Activated naive CD8-positive, alpha-beta T cell treated with anti-CD3 and anti-CD28 coated beads, Interleukin-2, amount 50 U/mL, for 24 hours (primary cell): ENCODE measurements at regions not wholly inside any gene's neighbourhood (a gene's known extent, or its start where the extent isn't known, plus 50 kb on each side); places are given as distances from the start of the nearest gene placed in this dataset.
"Not testable (repeated sequence)": the region's sequence is repeated elsewhere in the genome, so short reads cannot be mapped to it uniquely, and the experiment has no call there.

Experiments used
- ATAC-seq: fragments of 150-1000 bp; cut with Tn5 transposase; one replicate; pipeline ENCODE4 v1.10.0; 2021
- DNase-seq: peaks from one replicate; pipeline ENCODE4 v3.0.0; 2021
- H3K27ac Mint-ChIP-seq: one replicate; pipeline ENCODE4 v1.8.0; 2021; ENCODE audit warnings: mild to moderate bottlenecking, mixed read lengths
- H3K27me3 Mint-ChIP-seq: one replicate; pipeline ENCODE4 v1.8.0; 2021; ENCODE audit warnings: mixed read lengths
- H3K36me3 Mint-ChIP-seq: one replicate; pipeline ENCODE4 v1.8.0; 2021; ENCODE audit warnings: low read depth, mixed read lengths
- H3K4me1 Mint-ChIP-seq: one replicate; pipeline ENCODE4 v1.8.0; 2021; ENCODE audit warnings: mixed read lengths
- H3K4me3 Mint-ChIP-seq: one replicate; pipeline ENCODE4 v1.8.0; 2021; ENCODE audit warnings: mild to moderate bottlenecking, moderate library complexity, mixed read lengths
- H3K9me3 Mint-ChIP-seq: one replicate; pipeline ENCODE4 v1.8.0; 2021; ENCODE audit warnings: mixed read lengths

DNA sequence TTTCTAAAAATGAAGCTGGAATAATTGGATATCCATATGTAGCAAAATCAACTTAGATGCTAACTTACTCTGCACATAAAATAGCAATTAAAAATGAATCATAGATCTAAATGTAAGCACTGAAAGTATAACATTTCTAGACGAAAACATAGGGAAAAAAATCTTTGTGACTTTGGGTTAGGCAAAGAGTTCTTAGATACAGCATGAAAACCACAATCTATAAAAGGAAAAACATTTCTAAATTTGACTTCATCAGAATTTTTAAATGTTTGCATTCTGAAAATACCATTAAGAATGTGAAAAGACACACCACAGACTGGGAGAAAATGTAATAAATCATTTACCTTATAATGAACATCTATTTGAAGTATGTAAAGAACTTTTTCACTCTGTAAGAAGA is 128.8 kb downstream of the APIP start:
- DNase-seq (no peak), ATAC-seq (no peak)
- Mint-ChIP-seq H3K9me3 (no peaks in the 10 kb centered on the region), H3K4me1 (no peaks in the 10 kb centered on the region), H3K27me3 (peaks cover 10% of the 10 kb centered on the region), H3K36me3 (no peaks in the 10 kb centered on the region), H3K4me3 (no peak overlapping the region), H3K27ac (no peak overlapping the region)

DNA sequence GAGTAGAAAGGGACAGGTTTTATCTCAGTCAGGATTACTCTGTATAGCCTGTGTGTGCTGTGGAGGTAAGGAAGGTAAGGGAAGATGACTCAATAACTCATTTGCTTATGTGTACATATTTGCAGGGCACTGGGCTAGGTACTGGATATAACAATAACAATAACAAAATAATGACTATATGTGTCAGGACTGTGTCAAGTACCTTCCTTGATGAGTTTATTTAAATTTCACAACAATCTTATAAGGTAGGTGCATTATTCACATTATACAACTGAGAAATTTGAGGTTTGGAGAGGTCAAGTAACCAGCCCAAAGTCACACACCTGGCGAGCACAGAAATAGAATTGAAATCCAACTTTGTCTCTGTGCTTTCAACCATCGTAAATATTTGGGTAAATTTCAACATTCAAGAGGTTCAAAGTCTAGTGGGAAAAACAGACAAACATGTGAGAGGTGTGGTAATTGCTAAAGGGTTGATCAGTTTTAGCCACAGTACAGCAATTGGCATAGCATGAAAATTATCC is 131.8 kb downstream of the APIP start:
- no peak for DNase-seq
- H3K4me1 Mint-ChIP-seq, result no peaks in the 10 kb centered on the region
- H3K27ac Mint-ChIP-seq, result no peak overlapping the region
- no peak for ATAC-seq
- H3K27me3 Mint-ChIP-seq, result peaks cover 14% of the 10 kb centered on the region
- no peaks in the 10 kb centered on the region for H3K9me3 Mint-ChIP-seq
- no peaks in the 10 kb centered on the region for H3K36me3 Mint-ChIP-seq
- H3K4me3 Mint-ChIP-seq, result no peak overlapping the region

DNA sequence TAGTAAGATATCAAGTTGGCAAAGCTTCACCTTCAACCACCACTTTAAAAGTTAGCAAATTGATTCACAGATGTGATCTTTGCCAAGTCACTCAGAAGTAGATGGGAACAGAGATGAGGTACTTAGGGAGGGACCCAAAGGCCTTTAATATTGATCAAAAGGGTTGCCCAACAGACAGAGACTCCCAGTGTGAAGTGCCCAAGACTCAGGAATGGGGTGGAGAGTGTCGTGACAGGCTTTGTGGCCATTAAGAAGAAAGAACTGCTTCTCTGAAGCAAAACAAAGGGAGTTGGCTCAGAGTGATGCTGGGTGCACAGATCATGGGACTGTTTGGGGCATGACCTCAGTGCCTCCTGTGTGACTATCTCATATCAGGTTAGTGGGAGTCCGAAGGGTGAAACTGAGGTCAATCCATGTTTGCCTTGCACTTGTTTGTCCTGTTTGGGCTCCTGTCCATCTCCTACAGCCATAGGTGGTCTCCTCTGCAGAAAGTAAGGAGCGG is 132.3 kb downstream of the APIP start:
- Mint-ChIP-seq H3K27me3 (peaks cover 19% of the 10 kb centered on the region), H3K4me3 (no peak overlapping the region), H3K4me1 (no peaks in the 10 kb centered on the region), H3K36me3 (no peaks in the 10 kb centered on the region), H3K27ac (no peak overlapping the region), H3K9me3 (no peaks in the 10 kb centered on the region)
- DNase-seq, result no peak
- ATAC-seq, result no peak

- peaks cover 21% of the 10 kb centered on the region for H3K27me3 Mint-ChIP-seq
- ATAC-seq, DNase-seq, H3K4me3 Mint-ChIP-seq, H3K27ac Mint-ChIP-seq, H3K4me1 Mint-ChIP-seq, H3K36me3 Mint-ChIP-seq, H3K9me3 Mint-ChIP-seq: not testable (repeated sequence)
These were observed 134.4 kb downstream of the APIP start for GRCh38 chr11:34781826-34782225.

DNA sequence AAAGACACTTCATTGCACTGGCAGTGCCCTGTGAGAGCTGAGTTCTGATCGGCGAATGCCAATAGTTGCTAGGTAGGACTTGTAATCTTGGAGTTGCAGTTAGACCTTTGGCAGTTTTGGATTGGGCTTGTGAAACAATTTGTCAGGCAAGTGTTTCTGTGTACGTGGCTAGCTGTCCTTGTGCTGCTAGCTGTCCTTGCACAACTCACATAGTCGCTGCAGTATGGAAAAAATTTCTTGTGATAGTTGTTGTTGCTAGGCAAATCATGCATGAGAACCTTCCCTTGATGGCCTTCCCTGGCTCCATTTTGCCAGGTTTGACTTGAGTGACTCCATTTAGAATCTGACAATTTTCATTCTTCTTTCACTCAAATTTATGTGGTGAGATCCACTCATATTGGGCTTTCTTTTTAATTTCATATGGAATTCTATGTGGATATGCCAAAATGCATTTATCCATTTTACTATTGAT is 140.7 kb downstream of the APIP start:
- H3K9me3 Mint-ChIP-seq, result peaks cover 4% of the 10 kb centered on the region
- H3K4me1 Mint-ChIP-seq, result no peaks in the 10 kb centered on the region
- no peaks in the 10 kb centered on the region for H3K36me3 Mint-ChIP-seq
- no peak overlapping the region for H3K27ac Mint-ChIP-seq
- ATAC-seq, result no peak
- H3K27me3 Mint-ChIP-seq, result peaks cover 27% of the 10 kb centered on the region
- H3K4me3 Mint-ChIP-seq, result no peak overlapping the region
- DNase-seq, result no peak

- ATAC-seq, result no peak
- H3K27ac Mint-ChIP-seq, result no peak overlapping the region
- peaks cover 27% of the 10 kb centered on the region for H3K27me3 Mint-ChIP-seq
- DNase-seq, result no peak
- H3K9me3 Mint-ChIP-seq, result peaks cover 4% of the 10 kb centered on the region
- no peak overlapping the region for H3K4me3 Mint-ChIP-seq
- no peaks in the 10 kb centered on the region for H3K4me1 Mint-ChIP-seq
- no peaks in the 10 kb centered on the region for H3K36me3 Mint-ChIP-seq
These were observed 141.6 kb downstream of the APIP start for GRCh38 chr11:34774604-34775003.

GRCh38 chr11:34773826-34774225 is 142.4 kb downstream of the APIP start:
- ATAC-seq (no peak), DNase-seq (no peak)
- peaks cover 21% of the 10 kb centered on the region for H3K27me3 Mint-ChIP-seq
- H3K36me3 Mint-ChIP-seq, result no peaks in the 10 kb centered on the region
- no peaks in the 10 kb centered on the region for H3K4me1 Mint-ChIP-seq
- no peak overlapping the region for H3K27ac Mint-ChIP-seq
- H3K9me3 Mint-ChIP-seq, result peaks cover 4% of the 10 kb centered on the region
- no peak overlapping the region for H3K4me3 Mint-ChIP-seq

- peaks cover 4% of the 10 kb centered on the region for H3K9me3 Mint-ChIP-seq
These were observed 143.0 kb downstream of the APIP start for GRCh38 chr11:34773211-34773610.

GRCh38 chr11:34770111-34770510 is 146.1 kb downstream of the APIP start:
- Mint-ChIP-seq H3K4me3 (no peak overlapping the region), H3K27ac (no peak overlapping the region), H3K36me3 (no peaks in the 10 kb centered on the region), H3K4me1 (no peaks in the 10 kb centered on the region), H3K27me3 (peaks cover 31% of the 10 kb centered on the region), H3K9me3 (no peaks in the 10 kb centered on the region)
- ATAC-seq (no peak), DNase-seq (no peak)

More at GRCh38 chr11:34773211-34773610, 143.0 kb downstream of the APIP start:
- DNase-seq, result no peak
- ATAC-seq, result no peak
- H3K27me3 Mint-ChIP-seq, result peaks cover 26% of the 10 kb centered on the region
- H3K27ac Mint-ChIP-seq, result no peak overlapping the region
- H3K36me3 Mint-ChIP-seq, result no peaks in the 10 kb centered on the region
- no peak overlapping the region for H3K4me3 Mint-ChIP-seq
- no peaks in the 10 kb centered on the region for H3K4me1 Mint-ChIP-seq

DNA sequence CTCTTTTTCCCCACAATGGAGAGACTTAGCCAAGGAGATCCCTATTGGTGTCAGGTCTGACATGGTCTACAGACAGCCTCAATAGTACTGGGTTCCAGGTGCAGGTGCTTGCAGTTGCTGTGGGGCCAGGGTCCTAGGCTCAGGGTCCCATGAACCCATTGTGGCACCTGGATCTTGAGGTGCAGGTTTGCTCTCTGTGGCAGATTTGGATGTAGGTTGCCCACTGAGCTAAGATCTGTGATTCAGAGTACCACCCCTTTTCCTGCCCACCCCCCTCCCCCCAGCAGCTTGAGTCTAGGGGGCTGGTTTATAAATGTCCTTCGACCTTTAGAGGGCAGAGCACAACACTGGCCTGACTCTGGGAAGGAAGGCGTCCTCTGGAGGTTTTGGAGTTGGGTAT is 147.0 kb downstream of the APIP start:
- no peak overlapping the region for H3K27ac Mint-ChIP-seq
- peaks cover 31% of the 10 kb centered on the region for H3K27me3 Mint-ChIP-seq
- H3K4me1 Mint-ChIP-seq, result no peaks in the 10 kb centered on the region
- no peaks in the 10 kb centered on the region for H3K9me3 Mint-ChIP-seq
- no peak for ATAC-seq
- DNase-seq, result no peak
- no peaks in the 10 kb centered on the region for H3K36me3 Mint-ChIP-seq
- no peak overlapping the region for H3K4me3 Mint-ChIP-seq

GRCh38 chr11:34762625-34763024 is 141.7 kb downstream of the EHF start:
- H3K4me3 Mint-ChIP-seq, H3K27ac Mint-ChIP-seq, H3K36me3 Mint-ChIP-seq, H3K4me1 Mint-ChIP-seq, ATAC-seq, DNase-seq, H3K9me3 Mint-ChIP-seq, H3K27me3 Mint-ChIP-seq: not testable (repeated sequence)

DNA sequence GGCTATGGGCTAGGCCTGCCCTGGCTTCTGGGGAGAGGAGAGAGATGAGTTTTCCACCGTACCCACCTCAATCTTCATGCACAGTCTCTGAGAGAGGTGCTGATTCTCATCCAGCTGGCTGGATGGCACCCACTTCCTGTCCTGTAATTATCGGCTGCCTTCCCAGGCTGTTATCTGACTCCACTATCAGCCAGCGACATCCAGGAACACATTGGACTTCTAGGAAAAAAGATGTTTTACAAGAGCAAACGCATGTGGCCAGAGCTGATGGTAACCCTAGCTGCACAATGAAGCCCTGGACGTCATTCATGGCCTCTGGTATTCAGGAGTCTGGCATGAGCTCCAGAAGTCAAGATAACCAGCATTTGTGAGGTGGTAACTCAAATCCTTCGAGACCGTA is 137.4 kb downstream of the EHF start:
- no peak for ATAC-seq
- no peak for DNase-seq
- Mint-ChIP-seq H3K4me3 (no peak overlapping the region), H3K36me3 (no peaks in the 10 kb centered on the region), H3K27me3 (peaks cover 6% of the 10 kb centered on the region), H3K9me3 (no peaks in the 10 kb centered on the region), H3K27ac (no peak overlapping the region), H3K4me1 (no peaks in the 10 kb centered on the region)

GRCh38 chr11:34757026-34757451 is 136.1 kb downstream of the EHF start:
- Mint-ChIP-seq H3K9me3 (no peaks in the 10 kb centered on the region), H3K4me3 (no peak overlapping the region), H3K27me3 (peaks cover 6% of the 10 kb centered on the region), H3K36me3 (no peaks in the 10 kb centered on the region), H3K27ac (no peak overlapping the region), H3K4me1 (no peaks in the 10 kb centered on the region)
- ATAC-seq (no peak), DNase-seq (no peak)

DNA sequence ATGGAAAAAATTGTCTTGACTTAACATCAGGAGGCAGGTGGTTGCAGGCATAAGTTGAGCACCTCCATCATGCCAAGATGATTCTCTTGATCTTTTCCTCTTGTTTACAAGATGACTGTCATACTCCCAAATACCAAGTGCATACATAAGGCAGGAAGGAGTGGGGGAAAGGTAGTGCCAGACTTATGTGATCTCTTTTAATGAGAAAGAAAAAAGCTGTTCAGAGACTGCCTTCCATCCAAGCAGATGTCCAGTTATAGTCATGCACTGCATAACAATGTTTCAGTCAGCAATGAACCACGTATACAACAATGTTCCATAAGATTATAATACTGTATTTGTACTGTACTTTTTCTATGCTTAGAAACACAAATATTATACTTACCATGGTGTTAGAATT is 135.7 kb downstream of the EHF start:
- Mint-ChIP-seq H3K9me3 (no peaks in the 10 kb centered on the region), H3K27ac (no peak overlapping the region), H3K27me3 (peaks cover 8% of the 10 kb centered on the region), H3K36me3 (no peaks in the 10 kb centered on the region), H3K4me3 (no peak overlapping the region), H3K4me1 (no peaks in the 10 kb centered on the region)
- DNase-seq (no peak), ATAC-seq (no peak)

DNA sequence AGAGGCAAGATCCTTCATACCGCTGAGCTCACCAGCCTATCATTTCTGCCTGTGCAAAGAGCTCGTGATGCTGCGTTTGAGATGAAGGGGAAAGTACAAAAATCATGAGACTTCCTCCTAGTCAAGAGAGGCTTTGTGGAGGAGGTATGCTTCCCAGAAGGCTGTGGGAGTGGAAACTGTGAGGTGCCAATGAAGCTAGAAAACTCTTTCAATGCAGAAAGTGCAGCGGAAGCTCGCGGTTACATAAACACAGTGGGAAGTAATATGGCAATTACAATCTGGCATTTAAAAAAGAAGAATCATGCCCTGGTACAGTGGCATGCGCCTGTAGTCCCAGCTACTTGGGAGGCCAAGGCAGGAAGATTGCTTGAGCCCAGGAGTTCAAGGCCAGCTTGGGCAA is 134.8 kb downstream of the EHF start:
- no peak overlapping the region for H3K4me3 Mint-ChIP-seq
- ATAC-seq, result no peak
- no peaks in the 10 kb centered on the region for H3K4me1 Mint-ChIP-seq
- DNase-seq, result no peak
- no peaks in the 10 kb centered on the region for H3K36me3 Mint-ChIP-seq
- H3K27me3 Mint-ChIP-seq, result peaks cover 9% of the 10 kb centered on the region
- no peak overlapping the region for H3K27ac Mint-ChIP-seq
- H3K9me3 Mint-ChIP-seq, result no peaks in the 10 kb centered on the region
